GM19397 (cell line): ENCODE measurements at regions not wholly inside any gene's neighbourhood (a gene's known extent, or its start where the extent isn't known, plus 50 kb on each side); places are given as distances from the start of the nearest gene placed in this dataset.
A peak's percentile ranks its signal among the peaks of the same experiment; 100 is the strongest.

ENCODE experiments used
- ATAC-seq: cut with Tn5 transposase; IDR thresholded peaks from one replicate; pipeline ENCODE4 v1.9.1; 2021; ENCODE audit warnings: mild to moderate bottlenecking, moderate library complexity; ENCODE audit not compliant: unreplicated experiment

GRCh38 chr5:124648902-124649467 is 97.5 kb downstream of the ZNF608 start:
- ATAC-seq: no peak

GRCh38 chr5:124647352-124647751 is 99.1 kb downstream of the ZNF608 start:
- no peak for ATAC-seq

GRCh38 chr5:124645396-124645795 is 101.0 kb downstream of the ZNF608 start:
- ATAC-seq: no peak

- no peak for ATAC-seq
These were observed 101.9 kb downstream of the ZNF608 start for GRCh38 chr5:124644582-124644981.

- ATAC-seq: no peak
These were observed 102.3 kb downstream of the ZNF608 start for GRCh38 chr5:124644138-124644537.

- ATAC-seq: no peak
These were observed 103.1 kb downstream of the ZNF608 start for GRCh38 chr5:124643336-124643735.

- no peak for ATAC-seq
These were observed 104.3 kb downstream of the ZNF608 start for GRCh38 chr5:124642151-124642550.

- no peak for ATAC-seq
These were observed 105.2 kb downstream of the ZNF608 start for GRCh38 chr5:124641154-124641792.

GRCh38 chr5:124639095-124639665 is 107.3 kb downstream of the ZNF608 start:
- no peak for ATAC-seq

- no peak for ATAC-seq
These were observed 109.4 kb downstream of the ZNF608 start for GRCh38 chr5:124637011-124637410.

- ATAC-seq: no peak
These were observed 111.6 kb downstream of the ZNF608 start for GRCh38 chr5:124634741-124635323.

- ATAC-seq: no peak
These were observed 112.2 kb downstream of the ZNF608 start for GRCh38 chr5:124634228-124634739.

GRCh38 chr5:124633209-124633608 is 113.2 kb downstream of the ZNF608 start:
- no peak for ATAC-seq

- ATAC-seq: no peak
These were observed 114.4 kb downstream of the ZNF608 start for GRCh38 chr5:124631874-124632550.

GRCh38 chr5:124630767-124631704 is 115.4 kb downstream of the ZNF608 start:
- ATAC-seq: peak; percentile 53

- ATAC-seq: no peak
These were observed 117.5 kb downstream of the ZNF608 start for GRCh38 chr5:124628721-124629596.

GRCh38 chr5:124627815-124628595 is 118.4 kb downstream of the ZNF608 start:
- ATAC-seq: no peak

GRCh38 chr5:124626053-124626452 is 120.4 kb downstream of the ZNF608 start:
- ATAC-seq: no peak

GRCh38 chr5:124623265-124623664 is 123.2 kb downstream of the ZNF608 start:
- ATAC-seq: no peak
